Large intestine (tissue), 3 donors: ENCODE measurements at regions not wholly inside any gene's neighbourhood (a gene's known extent, or its start where the extent isn't known, plus 50 kb on each side); places are given as distances from the start of the nearest gene placed in this dataset.

Experiments used
- DNase-seq, 2 donors: peaks; one replicate each; pipeline versions ENCODE4 v3.0.0 to v3.0.0-alpha.2; 2013
- H3K27ac ChIP-seq: one replicate; pipeline ENCODE4 v1.5.1; 2013; ENCODE audit warnings: low read length
- H3K27me3 ChIP-seq: 2 replicates; pipeline ENCODE4 v1.6.1; 2013; ENCODE audit warnings: low read length; ENCODE audit not compliant: control insufficient read depth, insufficient read depth
- H3K36me3 ChIP-seq: 2 replicates; pipeline ENCODE4 v1.6.1; 2013; ENCODE audit warnings: low read length; ENCODE audit not compliant: control insufficient read depth, insufficient read depth
- H3K4me1 ChIP-seq: one replicate; pipeline ENCODE4 v1.6.1; 2013; ENCODE audit warnings: low read length; ENCODE audit not compliant: control insufficient read depth, insufficient read depth
- H3K4me3 ChIP-seq: one replicate; pipeline ENCODE4 v1.5.1; 2013; ENCODE audit warnings: low read length
- H3K9me3 ChIP-seq: one replicate; pipeline ENCODE4 v1.6.1; 2013; ENCODE audit warnings: mild to moderate bottlenecking, low read depth, low read length, moderate library complexity; ENCODE audit not compliant: control insufficient read depth
- WGBS: methylation state at CpG from one replicate; pipeline ENCODE4 v1.1.5; 2013; ENCODE audit warnings: low lambda C conversion rate; ENCODE audit not compliant: insufficient coverage; 5-methylcytosine and 5-hydroxymethylcytosine counted together

DNA sequence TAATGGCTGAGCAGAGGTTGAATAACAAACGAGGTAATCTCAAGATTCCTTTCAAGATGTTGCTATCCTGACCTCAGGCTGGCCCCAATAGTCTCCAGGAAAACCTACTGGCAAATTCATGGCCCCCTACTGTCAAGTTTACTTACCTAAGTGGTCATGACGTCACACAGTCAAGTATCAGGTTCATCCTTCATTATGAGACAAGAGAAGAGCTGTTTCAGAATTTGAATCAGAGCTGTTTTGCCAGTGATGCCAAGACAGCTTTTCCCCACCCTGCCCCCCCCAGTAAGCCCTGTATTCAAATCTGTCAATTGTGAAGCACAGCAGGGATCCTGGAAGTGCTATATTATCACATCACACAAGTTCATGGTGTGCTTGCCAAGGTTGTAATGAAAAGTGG, 509.6 kb downstream of the NOVA1 start:
- Histone ChIP-seq H3K36me3 (no peaks in the 10 kb centered on the region), H3K4me3 (no peak overlapping the region), H3K27ac (no peak overlapping the region), H3K9me3 (no peaks in the 10 kb centered on the region), H3K4me1 (no peaks in the 10 kb centered on the region), H3K27me3 (no peaks in the 10 kb centered on the region)
- DNase-seq, result no peak
- WGBS, result no CpG with 5 or more reads among the region's 2 CpGs

DNA sequence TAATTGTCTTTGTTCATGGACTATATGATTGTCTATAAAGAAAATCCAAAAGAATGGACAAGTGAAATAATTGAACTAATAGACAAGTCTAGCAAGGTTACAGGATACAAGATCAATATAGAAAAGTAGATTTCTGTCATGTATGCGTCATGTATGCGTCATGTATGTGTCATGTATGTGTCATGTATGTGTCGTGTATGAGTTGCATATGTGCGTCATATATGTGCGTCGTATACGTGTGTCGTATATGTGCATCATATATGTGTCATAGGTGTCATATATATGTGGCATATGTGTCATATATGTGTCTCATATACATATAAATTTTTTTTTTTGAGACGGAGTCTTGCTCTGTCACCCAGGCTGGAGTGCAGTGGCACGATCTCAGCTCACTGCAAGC, 516.8 kb downstream of the NOVA1 start:
- DNase-seq, result no peak
- Histone ChIP-seq H3K27ac (no peak overlapping the region), H3K4me1 (no peaks in the 10 kb centered on the region), H3K4me3 (no peak overlapping the region), H3K9me3 (no peaks in the 10 kb centered on the region), H3K27me3 (no peaks in the 10 kb centered on the region), H3K36me3 (no peaks in the 10 kb centered on the region)
- WGBS, result no CpG with 5 or more reads among the region's 10 CpGs

DNA sequence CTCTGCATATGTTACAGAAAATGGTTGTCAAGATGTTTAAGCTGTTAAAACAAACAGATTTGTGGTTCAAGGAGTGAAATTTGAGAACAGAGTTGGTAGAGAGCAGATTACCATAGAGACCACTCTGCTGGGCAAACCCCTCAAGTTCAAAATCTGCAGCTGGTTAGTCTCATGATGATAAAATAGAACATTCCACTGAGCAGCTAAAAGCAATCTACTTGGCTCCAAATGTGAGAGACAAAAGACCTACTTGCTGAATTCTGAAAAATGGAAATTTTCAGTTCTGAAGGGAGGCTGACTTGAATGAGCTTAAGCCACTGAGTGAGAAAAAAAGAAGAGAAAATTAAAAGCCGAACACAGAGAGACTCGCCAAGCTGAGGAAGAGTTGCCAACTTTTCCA, 519.3 kb downstream of the NOVA1 start:
- H3K36me3 ChIP-seq, result no peaks in the 10 kb centered on the region
- no peak overlapping the region for H3K4me3 ChIP-seq
- no peak for DNase-seq
- WGBS, result no CpG with 5 or more reads among the region's 2 CpGs
- no peaks in the 10 kb centered on the region for H3K9me3 ChIP-seq
- H3K27ac ChIP-seq, result no peak overlapping the region
- H3K4me1 ChIP-seq, result no peaks in the 10 kb centered on the region
- no peaks in the 10 kb centered on the region for H3K27me3 ChIP-seq

DNA sequence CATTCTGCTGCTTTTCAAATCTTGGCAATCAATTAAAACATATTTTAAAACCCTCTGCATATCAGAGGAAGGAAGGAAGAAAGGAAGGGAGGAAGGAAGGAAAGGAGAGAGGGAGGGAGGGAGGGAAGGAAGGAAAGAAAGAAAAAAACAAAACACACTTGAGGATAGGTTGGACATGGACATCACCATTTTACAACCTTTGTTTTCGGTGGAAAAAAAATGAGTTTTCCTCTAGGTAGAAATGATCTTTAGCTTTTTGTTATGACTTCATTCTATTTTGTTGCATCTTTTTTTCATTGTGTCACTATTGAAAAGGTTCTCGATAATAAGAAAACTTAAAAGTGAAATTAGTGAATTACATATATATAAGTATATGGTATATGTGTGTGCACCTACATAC, 522.9 kb downstream of the NOVA1 start:
- Histone ChIP-seq H3K27me3 (no peaks in the 10 kb centered on the region), H3K36me3 (no peaks in the 10 kb centered on the region), H3K4me3 (no peak overlapping the region), H3K4me1 (peaks cover 3% of the 10 kb centered on the region), H3K27ac (no peak overlapping the region), H3K9me3 (no peaks in the 10 kb centered on the region)
- WGBS, result 100% methylated on average over 1 of the region's 2 CpGs
- no peak for DNase-seq

DNA sequence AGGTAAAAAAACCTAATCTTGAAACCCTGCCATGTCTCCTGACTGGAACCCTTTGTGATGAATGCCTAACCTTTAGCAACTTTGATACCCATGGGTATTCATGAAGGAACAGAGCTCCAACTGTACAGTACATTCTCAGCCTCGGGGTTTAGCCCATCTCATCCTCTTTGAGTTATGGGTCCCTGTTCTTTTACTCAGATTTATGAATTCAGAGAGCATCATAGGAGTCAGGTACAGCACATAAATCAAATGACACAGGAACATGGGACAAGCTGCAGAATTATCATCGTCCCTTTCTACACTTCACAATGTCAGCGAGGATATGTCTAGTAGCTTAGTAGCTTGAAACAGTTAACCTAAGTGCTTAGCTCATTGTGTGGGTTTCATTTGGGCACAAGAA, 527.4 kb downstream of the NOVA1 start:
- peaks cover 3% of the 10 kb centered on the region for H3K4me1 ChIP-seq
- WGBS, result no CpG with 5 or more reads among the region's 3 CpGs
- no peak overlapping the region for H3K4me3 ChIP-seq
- no peaks in the 10 kb centered on the region for H3K27me3 ChIP-seq
- DNase-seq, result no peak
- H3K36me3 ChIP-seq, result no peaks in the 10 kb centered on the region
- no peak overlapping the region for H3K27ac ChIP-seq
- H3K9me3 ChIP-seq, result no peaks in the 10 kb centered on the region

DNA sequence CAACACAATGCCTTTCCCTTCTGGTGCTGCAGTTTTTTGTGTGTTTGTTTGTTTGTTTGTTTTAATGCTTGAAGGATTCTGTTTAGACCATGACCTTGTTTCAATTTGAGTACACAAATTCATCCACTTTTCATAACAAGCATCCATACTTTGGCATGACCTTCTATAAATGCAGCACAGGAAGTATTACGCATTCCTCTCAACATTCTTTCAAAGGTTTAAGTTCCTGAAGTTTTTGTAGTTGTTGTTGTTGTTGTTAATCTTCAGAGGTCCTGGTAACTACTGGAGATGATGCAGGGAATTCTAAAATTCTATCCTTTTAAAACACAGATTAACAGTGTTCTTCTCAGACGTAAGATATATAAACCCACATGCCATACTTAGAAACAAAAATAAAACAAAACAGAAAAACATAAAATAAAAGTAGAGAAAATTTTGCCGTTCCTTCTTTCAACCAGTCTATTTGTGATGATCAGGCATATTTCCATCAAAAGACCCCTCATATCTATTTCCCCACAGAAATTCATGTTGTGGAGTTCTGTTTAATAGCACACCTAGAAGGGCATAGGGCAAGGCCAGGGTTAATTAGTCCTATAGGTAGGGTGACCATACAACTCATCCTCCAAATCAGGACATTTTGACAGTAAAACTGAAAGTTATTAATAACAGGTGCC, 529.9 kb downstream of the NOVA1 start:
- no peak for DNase-seq
- WGBS, result 83% methylated on average over 1 of the region's 3 CpGs

DNA sequence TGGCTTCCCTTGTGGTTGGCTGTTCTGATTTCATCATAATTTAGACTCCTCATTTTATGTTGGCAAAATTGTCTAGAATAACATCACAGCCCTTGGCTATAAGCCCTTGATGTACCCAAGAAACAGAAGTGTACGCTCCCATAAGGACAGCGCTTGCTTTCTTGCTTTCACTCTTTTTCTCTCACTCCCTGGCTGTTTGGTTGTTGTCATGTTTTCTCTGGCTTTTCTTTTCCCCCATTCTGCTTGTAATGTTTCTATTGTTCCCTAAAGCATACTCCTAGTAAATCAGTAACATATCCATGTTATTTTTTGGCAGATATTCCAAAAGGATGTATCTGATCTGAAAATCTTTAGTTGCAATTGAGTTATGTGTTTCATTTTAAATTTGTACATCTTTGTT, 530.5 kb downstream of the NOVA1 start:
- Histone ChIP-seq H3K27me3 (no peaks in the 10 kb centered on the region), H3K27ac (no peak overlapping the region), H3K36me3 (no peaks in the 10 kb centered on the region), H3K4me1 (peaks cover 3% of the 10 kb centered on the region), H3K4me3 (no peak overlapping the region), H3K9me3 (no peaks in the 10 kb centered on the region)
- no peak for DNase-seq
- WGBS, result 83% methylated on average over 1 of the region's 2 CpGs

More for the DNA sequence above, 529.9 kb downstream of the NOVA1 start:
- peaks cover 3% of the 10 kb centered on the region for H3K4me1 ChIP-seq
- no peaks in the 10 kb centered on the region for H3K27me3 ChIP-seq
- no peaks in the 10 kb centered on the region for H3K36me3 ChIP-seq
- no peak overlapping the region for H3K4me3 ChIP-seq
- no peak overlapping the region for H3K27ac ChIP-seq
- no peaks in the 10 kb centered on the region for H3K9me3 ChIP-seq

DNA sequence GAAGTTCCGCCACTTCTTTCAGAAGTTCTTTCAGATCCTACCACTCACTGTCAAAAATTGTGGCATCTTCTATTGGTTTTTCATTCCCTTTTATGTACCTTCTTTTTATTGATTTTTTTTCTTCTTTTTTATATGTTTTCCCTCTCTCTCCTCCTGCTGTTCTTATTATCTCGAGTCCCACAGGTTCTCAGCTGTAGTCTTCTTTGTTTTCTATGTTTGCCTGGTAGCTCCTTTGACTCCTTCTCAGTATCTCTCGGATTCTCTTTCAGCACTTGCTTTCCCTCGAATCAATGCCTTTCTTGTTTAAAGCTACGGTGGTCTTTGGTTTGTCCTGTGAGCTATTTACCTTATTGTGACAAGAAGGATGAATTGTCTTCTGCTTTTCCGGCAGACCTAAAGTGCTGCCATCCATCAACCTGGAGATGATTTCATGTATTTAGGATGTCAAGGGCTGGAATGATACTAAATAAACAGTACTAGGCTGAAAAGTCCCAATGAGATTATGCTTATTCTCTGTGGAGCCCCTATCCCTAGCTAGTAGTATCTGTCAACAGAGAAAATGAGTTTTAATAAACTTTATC, 541.7 kb downstream of the NOVA1 start:
- Histone ChIP-seq H3K36me3 (no peaks in the 10 kb centered on the region), H3K9me3 (no peaks in the 10 kb centered on the region), H3K4me1 (no peaks in the 10 kb centered on the region), H3K27ac (no peak overlapping the region), H3K4me3 (no peak overlapping the region), H3K27me3 (no peaks in the 10 kb centered on the region)
- WGBS, result 28% methylated on average over 5 of the region's 6 CpGs
- DNase-seq, result no peak

DNA sequence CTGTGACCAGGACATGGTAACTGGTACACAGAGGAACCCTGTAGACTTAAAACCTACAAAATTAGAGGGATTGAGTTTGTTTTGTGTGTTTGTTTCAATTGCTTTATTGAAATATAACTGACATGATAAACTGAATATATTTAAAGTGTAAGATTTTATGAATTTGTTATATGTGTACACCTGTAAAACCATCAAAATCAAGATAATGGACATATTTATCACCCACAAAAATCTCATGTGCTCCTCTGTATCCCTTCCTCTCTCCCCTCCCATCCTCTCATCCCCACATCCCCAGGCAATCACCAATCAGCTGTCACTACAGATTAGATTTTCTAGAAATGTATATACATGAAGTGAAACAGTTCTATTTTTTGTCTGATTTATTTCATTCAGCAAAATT, 565.5 kb downstream of the NOVA1 start:
- H3K4me1 ChIP-seq, result no peaks in the 10 kb centered on the region
- no peaks in the 10 kb centered on the region for H3K27me3 ChIP-seq
- H3K4me3 ChIP-seq, result no peak overlapping the region
- H3K27ac ChIP-seq, result no peak overlapping the region
- no peak for DNase-seq
- H3K36me3 ChIP-seq, result no peaks in the 10 kb centered on the region
- no peaks in the 10 kb centered on the region for H3K9me3 ChIP-seq

DNA sequence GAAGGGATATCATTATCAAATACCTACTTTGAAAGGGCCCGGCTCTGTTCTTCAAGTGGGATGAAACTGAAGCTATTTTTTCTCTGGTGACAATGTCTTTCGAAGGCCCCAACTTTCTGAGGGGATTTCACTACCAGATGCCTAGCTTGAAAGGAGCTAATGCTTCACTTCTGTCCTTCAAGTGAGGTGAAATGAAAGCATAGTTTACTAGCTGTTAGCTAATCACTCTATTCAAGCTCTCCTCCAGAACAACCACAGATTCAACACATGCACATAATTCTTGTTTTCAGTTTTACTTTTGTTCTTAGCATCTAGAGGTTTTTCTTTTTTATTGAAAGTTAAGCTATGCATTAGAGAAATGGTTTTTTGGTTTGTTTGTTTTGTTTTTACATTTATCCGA, 571.4 kb downstream of the NOVA1 start:
- Histone ChIP-seq H3K9me3 (no peaks in the 10 kb centered on the region), H3K27ac (no peak overlapping the region), H3K36me3 (no peaks in the 10 kb centered on the region), H3K4me1 (no peaks in the 10 kb centered on the region), H3K27me3 (no peaks in the 10 kb centered on the region), H3K4me3 (no peak overlapping the region)
- WGBS, result no CpG with 5 or more reads among the region's 3 CpGs
- DNase-seq, result no peak

DNA sequence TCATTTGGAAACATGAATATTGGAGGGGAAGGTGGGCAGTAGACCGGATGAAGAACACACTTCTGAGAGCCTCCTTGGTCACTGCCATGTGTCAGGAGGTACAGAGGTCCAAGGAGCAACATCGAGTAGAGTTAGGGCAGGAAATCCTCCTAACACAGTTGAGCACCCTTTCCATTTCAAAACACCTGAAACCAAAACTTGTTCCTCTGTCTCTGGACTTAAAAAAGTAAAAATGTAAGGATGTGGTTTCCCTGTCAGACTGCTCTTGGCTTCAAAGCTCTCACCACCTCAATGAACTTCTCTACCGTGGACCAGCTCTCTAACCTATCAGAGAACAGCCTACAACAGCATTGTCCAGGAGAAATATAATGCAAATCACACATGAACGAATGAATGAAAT, 573.9 kb downstream of the NOVA1 start:
- no peak overlapping the region for H3K27ac ChIP-seq
- no peak overlapping the region for H3K4me3 ChIP-seq
- no peaks in the 10 kb centered on the region for H3K36me3 ChIP-seq
- 100% methylated on average over 1 of the region's 4 CpGs for WGBS
- H3K4me1 ChIP-seq, result no peaks in the 10 kb centered on the region
- no peaks in the 10 kb centered on the region for H3K9me3 ChIP-seq
- no peaks in the 10 kb centered on the region for H3K27me3 ChIP-seq
- DNase-seq, result no peak
